G401 (cell line): ENCODE measurements at regions not wholly inside any gene's neighbourhood (a gene's known extent, or its start where the extent isn't known, plus 50 kb on each side); places are given as distances from the start of the nearest gene placed in this dataset.
A peak's percentile ranks its signal among the peaks of the same experiment; 100 is the strongest.
"Not testable (repeated sequence)": the region's sequence is repeated elsewhere in the genome, so short reads cannot be mapped to it uniquely, and the experiment has no call there.

Experiments used
- DNase-seq: peaks from one replicate; pipeline ENCODE4 v3.0.0-alpha.2; 2015; ENCODE audit warnings: low spot score
- in situ Hi-C: cut with HindIII; loops from 2 replicates; pipeline ENCODE4 v1.10.0; 2016; ENCODE audit warnings: low sequenced_read_pairs, mixed read lengths

DNA sequence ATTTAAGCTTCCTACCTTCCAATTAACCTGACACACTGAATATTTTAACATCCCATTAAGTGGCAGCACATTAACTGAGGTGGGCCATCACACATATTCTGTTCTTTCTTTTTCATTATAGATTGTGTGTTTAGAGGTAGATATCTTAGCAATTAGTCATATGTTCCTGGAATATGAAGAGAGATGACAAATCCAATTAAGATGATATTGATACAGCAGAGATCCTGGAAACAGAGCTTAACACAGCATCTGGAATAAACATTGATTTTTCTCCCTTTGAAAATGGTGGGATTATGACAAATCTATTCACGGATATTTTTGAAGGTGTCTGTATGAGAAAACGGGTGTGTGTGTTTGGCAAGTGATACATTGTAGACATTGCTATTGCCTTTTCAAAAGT lies 448.0 kb downstream of the CDH10 start:
- no peak for DNase-seq
- in situ Hi-C loops: no loop called here

DNA sequence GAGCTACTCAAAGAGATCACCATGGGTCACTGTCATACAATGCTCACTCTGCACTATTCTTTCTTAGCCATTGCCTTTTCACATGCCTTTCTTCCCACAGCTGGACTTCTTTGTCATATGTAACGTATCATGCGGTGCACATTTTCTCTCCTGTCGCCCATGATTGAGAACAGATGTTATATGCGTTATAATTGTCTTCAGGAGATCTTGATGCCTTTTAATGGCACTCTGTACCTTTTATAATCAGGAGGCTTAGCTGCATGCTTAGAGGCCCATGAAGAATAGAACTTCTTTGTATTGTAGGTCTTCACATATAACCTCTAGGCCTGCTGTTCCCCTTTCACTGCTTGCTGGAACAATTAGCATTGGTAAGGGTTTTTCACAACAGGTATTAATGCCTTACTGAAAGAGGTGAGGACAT lies 436.1 kb downstream of the CDH10 start:
- no peak for DNase-seq

DNA sequence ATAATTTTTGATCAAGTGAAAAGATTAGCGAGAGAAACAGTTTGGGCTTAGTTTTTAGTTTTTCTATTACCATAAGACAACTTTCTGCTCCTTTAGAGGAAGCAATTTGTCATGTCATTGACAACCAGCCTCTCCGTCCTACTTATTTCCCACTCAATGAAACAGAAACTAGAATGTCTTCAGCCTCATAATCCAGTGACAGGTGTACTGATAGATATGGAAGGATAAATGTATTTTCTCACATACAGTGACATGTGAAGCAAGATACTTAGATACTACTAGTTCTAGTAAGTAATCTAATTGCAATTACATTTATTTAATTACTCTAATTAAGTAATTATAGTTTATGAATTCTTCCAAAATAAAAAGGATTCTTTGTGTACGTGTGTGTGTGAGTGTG lies 429.7 kb downstream of the CDH10 start:
- DNase-seq: no peak
- in situ Hi-C loops: no loop called here

More for the DNA sequence above, 436.1 kb downstream of the CDH10 start:
- in situ Hi-C loops: no loop called here

DNA sequence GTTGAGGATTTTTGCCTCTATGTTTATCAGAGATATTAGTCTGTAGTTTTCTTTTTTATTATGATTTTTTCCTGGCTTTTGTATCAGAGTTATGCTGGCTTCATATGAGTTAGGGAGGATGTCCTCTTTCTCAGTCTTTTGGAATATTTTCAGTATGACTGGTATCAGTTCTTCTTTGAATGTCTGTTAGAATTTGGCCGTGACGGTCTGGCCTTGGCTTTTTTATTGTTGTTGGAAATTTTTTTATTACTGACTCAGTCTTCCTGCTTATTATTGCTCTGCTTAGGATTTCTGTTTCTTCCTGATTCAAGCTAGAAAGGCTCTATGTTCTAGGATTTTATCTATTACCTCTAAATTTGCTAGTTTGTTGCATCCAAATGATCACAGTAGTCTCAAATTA lies 421.9 kb downstream of the CDH10 start:
- DNase-seq: no peak
- in situ Hi-C loops: no loop called here

DNA sequence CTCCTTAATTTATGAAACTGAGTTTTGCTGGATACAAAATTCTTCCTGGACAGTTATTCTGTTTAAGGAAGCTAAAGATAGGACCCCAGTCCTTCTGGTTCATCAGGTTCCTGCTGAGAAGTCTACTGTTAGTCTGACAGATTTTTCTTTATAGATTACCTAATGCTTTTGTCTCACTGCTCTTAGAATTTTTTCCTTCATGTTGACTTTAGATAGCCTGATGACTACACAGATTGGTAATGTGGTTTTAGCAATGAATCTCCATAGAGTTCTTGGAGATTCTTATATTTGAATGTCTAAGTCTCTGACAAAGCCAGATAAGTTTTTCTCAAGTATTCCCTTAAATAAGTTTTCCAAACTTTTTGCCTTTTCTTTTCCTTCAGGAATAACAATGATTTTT lies 419.7 kb downstream of the CDH10 start:
- no peak for DNase-seq
- in situ Hi-C loops: no loop called here

DNA sequence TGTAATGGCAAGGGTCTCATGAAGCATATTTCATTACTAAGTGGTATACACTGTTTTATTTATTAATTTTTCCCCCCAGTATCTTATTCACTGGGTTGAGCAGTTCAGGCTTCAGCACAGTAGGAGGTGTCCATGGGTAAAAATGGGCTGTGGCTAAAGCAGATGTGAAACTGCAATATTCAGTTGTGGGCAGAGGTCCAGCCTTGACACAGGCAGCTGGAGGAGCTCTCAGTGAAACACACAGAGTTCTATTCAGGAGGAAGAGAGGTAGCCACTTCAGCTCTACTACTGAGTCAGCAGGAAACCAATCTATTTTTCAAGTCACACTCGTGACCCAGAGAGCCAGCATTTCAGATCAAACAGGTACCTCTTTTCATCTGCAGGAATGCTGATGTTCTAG lies 418.3 kb downstream of the CDH10 start:
- DNase-seq: no peak
- in situ Hi-C loops: no loop called here

DNA sequence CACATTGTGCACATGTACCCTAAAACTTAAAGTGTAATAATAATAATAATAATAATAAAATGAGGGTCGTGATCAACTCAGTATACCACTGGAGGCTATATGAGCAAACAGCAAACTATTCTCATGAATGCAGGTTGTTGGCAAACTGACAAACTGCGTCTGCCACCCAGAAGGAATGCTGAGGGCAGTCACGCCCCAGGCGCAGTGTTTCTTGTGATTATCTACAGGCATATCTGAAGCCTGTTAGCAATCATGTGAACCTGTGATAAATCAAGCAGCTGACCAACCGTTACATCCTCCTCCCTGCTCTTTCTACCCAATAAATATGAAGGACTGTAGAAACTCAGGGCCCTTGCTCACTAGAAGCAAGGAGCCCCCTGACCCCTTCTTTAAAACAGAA lies 416.9 kb downstream of the CDH10 start:
- in situ Hi-C loops, DNase-seq: not testable (repeated sequence)

DNA sequence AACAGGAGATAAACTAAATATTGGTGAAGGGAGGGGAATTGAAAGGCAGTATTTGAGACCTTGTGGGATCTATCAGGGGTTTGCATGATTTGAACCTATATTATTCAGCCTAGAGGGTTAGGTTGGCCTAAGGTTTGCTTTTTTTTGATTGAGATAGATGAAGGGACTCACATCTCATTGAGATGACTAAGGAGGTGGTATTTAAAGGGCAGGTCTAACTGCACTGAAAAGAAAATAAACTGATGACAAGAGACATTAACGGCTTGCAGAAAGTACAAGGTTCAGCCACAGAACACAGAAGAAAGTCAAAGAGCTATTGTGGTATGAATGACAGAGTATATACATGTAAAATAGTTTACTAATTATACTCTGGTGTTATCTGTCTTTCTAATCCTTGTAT lies 412.7 kb downstream of the CDH10 start:
- in situ Hi-C loops: no loop called here
- no peak for DNase-seq

DNA sequence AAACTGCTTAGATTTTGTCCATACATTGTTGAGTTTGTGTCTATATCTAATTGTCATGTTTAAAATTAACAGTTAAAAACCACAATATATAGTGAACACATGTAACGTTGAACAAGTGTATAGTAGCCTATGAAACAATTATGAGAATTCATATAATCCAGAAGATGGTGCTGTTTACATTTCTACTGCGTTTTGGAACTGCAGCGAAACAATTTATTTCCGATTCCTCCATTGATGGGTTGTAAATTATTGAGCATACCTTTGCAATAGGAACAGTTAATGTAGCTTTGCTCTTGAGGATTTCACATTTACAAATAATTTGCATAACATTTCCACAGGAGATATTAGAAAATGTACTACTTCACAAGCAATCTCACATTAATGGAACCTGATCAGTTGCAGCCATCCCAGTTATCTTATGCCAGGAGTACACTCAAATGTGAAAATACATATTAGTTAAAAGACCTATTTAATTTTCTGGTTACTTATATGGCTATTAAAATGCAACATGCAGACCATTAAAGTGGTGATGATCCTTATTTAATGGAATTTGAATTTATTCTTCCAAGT lies 411.8 kb downstream of the CDH10 start:
- peak; percentile 75 for DNase-seq
- in situ Hi-C loops: no loop called here

DNA sequence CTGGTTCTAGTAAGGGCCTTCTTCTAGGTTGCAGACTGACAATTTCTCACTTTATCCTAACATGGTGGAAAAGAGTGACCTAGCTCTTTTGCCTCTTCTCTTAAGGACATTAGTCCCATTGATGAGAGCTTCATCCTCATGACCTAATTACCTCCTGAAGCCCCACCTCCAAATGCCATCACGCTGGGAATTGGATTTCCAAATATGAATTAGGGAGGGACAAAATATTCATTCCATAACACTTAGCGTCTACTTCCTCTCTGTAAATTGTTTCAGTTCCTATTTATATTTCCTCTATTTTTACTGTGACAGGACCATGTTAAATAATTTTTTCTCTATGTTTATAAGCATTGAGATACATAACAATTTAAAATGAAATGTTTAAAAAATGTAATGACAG lies 408.8 kb downstream of the CDH10 start:
- no peak for DNase-seq
- in situ Hi-C loops: no loop called here

DNA sequence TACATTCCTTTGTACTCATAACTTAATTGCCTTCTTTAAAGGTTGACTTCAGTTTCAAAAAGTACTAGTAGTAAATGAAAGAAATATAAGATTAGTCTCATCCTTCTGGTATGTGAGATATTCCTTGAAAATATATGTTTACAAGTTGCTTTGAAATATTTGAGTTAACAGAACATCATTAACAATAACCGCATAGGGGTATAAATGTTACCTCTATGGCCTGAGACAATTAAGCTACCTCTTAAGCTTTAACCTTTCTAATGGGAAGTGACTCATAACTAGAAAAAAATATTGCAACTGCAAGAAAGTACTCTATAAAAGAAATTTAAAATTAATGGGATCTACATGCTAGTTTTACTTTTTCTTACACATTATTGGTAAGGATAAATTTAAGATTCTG lies 399.0 kb downstream of the CDH10 start:
- in situ Hi-C loops: no loop called here
- no peak for DNase-seq

DNA sequence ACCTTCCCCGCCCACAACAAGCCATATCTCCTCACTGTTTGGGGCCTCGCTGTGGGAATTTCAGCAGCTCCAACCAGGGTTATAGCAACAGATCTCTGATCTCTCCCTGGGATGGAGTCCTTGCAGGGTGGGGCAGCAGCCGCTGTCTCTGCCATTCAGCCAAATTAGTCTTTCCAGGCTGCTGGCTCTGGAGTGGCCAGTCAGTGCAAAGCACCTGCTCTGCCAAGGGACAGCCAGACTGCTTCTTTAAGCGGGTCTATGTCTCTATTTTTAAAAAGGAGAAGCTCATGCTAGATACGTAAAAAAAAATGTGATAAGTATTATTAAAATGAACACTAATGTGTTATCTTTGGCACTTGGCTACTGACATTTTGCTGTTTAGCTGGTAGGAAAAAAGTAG lies 380.2 kb downstream of the CDH10 start:
- peak; percentile 16 for DNase-seq
- in situ Hi-C loops: no loop called here

DNA sequence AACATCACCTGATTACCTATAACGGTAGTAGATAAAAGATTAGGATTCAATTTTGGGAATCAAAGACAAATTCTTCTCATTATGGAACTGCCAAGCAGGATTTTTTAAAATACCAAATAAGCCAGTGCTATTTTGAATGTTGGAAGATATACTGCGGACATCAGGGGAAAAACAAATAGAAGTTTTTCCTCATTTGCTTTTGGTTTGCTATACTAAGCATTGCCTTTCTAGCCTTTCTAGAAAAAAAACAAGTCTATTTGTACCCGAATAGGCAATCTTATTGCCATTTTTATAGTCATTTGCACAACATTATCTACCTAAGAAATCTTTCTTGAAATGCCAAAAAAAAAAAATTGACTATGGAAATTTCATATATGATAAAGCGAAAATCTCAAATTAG lies 379.5 kb downstream of the CDH10 start:
- no peak for DNase-seq
- in situ Hi-C loops: no loop called here

DNA sequence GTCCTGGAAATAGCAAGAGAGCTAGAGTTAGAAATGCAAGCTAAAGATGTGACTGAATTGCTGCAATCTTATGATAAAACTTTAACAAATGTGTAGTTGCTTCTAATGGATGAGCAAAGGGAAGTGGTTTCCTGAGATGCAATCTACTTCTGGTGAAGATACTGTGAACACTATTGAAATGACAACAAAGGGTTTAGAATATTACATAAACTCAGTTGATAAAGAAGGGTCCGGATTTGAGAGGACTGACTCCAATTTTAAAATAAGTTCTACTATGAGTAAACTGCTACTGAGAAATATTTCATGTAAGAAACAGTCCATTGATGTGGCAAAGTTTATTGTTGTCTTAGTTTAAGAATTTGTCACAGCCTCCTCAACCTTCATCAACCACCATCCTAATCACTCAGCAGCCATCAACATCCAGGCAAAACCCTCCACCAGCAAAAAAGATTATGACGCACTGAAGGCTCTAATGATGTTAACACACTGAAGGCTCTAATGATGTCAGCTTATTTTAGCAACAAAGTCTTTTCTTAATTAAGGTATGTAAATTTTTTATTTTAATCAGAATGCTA lies 376.2 kb downstream of the CDH10 start:
- no peak for DNase-seq
- in situ Hi-C loops: no loop called here

DNA sequence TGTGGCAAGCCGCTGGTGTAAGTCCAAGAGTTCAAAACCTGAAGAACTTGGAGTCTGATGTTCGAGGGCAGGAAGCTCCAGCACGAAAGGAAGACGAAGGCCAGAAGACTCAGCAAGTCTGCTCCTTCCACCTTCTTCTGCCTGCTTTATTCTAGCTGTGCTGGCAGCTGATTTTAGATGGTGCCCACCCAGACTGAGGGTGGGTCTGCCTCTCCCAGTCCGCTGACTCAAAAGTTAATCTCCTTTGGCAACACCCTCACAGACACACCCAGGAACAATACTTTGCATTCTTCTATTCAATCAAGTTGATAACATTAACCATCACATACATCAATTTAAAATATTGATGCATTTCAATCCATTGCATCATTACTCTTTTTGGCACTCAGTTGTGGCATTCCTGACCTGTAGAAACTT lies 373.1 kb downstream of the CDH10 start:
- DNase-seq, in situ Hi-C loops: not testable (repeated sequence)

DNA sequence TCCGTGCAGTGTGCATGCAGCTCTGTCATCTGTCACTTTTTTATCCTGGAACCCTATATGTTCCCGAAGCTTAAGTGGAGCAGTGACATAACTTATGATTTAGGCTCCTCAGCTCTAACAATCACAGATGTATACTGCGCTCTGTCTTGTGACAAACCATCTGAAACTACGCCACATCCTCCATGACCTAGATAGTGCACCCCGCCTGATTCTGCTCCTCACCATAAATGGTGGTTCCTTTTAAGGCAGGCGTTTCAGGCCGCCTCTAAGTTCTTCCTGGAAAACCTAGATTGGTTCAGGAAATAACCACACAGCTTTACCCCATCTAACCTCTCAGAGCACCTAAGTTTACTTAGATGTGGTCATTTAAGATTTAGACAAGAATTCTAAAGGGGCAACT lies 372.0 kb downstream of the CDH10 start:
- in situ Hi-C loops: no loop called here
- DNase-seq: no peak

DNA sequence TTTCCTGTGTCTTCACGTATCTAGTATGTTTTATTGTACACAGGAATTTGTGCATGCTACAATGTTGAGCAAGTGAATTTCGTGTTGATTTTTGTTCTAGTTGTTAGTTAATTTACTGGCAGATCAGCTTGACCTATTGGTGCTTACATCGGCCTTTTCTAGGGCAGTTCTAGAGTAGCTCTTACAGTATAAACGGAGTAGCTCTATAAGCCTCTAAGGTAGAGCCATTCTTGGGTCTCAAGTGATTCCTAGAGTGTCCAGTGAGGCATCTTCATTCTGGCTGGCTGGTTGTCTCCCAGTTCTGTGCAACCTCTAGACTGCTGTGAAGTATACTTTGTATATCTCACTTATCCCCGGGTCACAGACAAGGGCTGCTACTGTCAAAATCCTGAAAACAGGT lies 364.6 kb downstream of the CDH10 start:
- in situ Hi-C loops: no loop called here
- no peak for DNase-seq

DNA sequence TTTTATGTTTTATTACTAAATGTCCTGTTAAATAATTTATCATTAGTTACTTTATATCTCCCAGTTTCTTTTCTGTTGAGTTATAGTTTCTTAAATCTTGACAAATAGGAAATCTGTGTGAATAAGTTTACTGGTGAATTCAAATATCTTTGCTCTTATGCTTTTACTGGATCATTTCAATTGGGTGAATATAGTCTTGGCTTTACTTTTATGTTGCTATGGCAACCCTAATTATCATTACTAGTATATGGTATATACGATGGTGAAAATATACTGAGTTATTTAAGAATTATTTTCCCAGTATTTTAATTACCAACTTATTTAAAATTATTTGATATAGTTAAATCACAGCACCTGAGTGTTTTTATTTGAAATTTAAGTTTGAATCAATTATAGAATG lies 363.0 kb downstream of the CDH10 start:
- DNase-seq: no peak
- in situ Hi-C loops: no loop called here

DNA sequence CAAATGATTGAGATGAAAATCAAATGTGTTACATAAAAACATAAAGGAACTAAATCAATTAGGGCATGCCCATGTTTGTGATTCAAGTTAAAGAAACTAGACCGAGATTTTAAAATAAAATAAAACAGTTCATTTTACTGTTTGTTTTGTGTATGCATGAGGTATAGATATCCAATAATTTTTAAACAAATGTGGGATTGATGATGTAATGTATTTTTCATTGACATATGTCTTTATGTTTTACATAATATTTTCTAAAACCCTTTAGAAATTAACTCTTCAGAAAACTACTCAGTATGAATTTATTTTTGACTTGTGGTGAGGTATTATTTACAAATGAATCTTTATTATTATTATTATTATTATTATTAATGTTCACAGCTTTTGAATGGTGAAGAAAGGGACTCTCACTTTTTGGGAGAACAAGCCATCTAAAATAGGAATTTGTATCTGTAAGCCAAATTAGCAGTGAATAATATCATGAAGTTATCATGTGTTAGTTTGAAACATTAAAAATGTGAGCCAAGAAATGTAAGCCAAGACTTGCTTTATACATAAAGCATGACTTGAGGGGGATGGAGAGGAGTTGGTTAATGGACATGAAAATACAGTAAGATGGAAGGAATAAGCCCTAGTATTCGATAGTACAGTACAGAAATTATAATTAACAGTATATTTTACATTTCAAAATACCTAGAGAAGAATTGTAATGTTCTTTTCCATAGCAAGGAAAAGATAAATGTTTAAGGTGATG lies 355.0 kb downstream of the CDH10 start:
- in situ Hi-C loops: no loop called here
- DNase-seq: no peak

DNA sequence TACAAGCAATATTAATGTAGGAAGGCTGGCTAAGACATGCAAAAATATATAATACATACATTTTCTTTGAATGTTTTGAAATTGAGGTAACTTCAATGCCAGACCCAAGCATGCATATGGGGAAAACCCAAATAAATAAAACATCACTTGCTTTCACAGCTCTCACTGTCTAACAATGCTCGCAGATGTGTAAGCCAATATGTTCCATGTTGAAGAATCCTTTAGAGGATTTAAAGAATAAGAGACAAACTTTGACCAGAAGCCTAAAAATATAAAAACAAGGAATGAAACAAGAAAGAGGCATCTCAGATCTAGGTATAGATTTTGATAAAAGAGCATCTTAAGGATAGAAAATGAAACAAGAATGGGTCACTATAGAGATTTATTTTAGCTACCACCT lies 354.2 kb downstream of the CDH10 start:
- in situ Hi-C loops: no loop called here

DNA sequence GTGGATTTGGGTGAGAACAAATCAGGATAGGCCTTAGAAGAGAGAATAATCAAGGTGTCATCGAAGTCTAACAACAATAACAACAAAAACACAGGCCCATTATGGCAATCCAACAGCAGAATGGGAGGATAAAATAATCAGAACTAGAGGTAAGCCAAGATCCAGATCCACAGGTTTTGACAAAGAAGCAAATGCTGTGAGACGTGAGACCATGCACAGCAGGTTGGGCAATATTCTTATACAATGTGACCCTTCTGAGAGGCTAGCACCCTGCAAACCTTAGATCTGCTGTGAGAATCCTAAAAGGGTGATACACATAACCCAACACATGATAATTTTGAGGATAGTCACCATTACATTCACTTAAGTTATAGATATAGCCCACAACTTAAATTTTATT lies 352.9 kb downstream of the CDH10 start:
- no peak for DNase-seq
- in situ Hi-C loops: no loop called here

More for the DNA sequence above, 354.2 kb downstream of the CDH10 start:
- DNase-seq: no peak
